IPS-18c (cell line): ENCODE measurements at regions not wholly inside any gene's neighbourhood (a gene's known extent, or its start where the extent isn't known, plus 50 kb on each side); places are given as distances from the start of the nearest gene placed in this dataset.

Source experiments
- H3K4me3 ChIP-seq: 2 replicates; pipeline ENCODE4 v1.7.0; 2013; ENCODE audit warnings: low read depth, mild to moderate bottlenecking, low read length, moderate library complexity; ENCODE audit not compliant: insufficient read depth
- H3K9me3 ChIP-seq: one replicate; pipeline ENCODE4 v1.6.1; 2013; ENCODE audit warnings: mild to moderate bottlenecking, low read length, moderate library complexity; ENCODE audit not compliant: control insufficient read depth, insufficient read depth

DNA sequence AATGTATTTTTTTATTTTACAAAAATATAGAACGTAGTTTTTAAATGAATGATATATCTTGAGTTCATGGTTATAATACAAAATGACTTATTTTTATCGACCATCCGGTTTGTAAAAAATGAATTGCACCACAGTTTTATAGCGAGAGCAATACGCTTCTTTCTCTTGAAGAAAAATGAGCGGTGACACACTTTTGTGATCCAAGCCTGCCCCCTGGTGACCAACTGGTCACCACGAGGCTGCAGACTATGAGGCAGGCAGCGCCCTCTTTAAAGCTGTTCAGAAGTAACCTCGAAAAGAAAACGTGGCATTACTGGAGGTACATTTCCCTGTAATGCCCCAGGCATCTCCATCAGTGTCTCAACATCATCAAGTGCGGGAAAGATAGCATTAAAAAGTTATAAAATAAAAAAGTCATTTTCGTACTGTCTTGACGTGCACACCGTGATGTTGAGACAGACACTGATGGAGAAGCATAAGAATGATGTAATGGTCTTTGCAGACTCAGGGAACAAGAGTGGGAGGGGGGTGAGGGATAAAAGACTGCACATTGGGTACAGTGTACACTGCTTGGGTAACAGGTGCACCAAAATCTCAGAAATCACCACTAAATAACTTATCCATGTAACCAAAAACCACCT, 734.2 kb upstream of the ADAMTS5 start:
- Histone ChIP-seq H3K4me3 (no peak overlapping the region), H3K9me3 (no peaks in the 10 kb centered on the region)

DNA sequence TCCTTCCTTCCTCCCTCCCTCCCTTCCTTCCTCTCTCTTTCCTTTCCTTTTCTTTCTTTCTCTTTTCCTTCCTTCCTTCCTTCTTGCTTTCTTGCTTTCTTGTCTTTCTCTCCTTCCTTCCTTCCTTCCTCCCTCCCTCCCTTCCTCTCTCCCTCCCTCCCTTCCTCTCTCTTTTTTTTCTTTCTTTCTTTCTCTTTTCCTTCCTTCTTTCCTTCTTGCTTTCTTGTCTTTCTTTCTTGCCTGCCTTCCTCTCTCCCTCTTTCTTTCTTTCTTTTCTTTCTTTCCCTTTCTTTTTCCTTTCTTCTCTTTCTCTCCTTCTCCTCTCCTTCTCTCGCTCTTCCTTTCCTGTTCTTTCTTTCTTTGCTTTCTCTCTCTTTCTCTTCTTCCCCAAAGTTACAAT, 728.4 kb upstream of the ADAMTS5 start:
- H3K4me3 ChIP-seq = no peak overlapping the region
- no peaks in the 10 kb centered on the region for H3K9me3 ChIP-seq

- no peaks in the 10 kb centered on the region for H3K9me3 ChIP-seq
- no peak overlapping the region for H3K4me3 ChIP-seq
These were observed 727.8 kb upstream of the ADAMTS5 start for GRCh38 chr21:27694667-27695066.

DNA sequence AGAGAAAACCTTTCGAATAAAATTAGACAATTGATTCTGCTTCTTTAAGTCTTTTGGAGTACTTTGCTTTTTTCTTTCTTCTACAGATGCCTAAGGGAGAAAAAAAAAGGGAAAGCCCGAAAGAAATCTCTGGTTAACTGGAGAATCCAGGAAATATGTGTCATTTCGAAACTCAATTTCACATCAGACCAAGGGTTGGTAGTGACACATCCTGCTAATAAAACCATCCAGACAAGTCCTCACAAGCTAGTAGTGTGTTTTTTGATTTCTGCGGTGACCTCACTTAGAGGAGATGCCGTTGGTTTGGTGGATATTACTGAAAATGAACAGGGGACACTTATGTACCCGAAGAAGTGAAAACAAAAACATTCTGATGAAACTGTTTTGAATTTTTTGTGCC, 726.5 kb upstream of the ADAMTS5 start:
- H3K9me3 ChIP-seq = peaks cover 2% of the 10 kb centered on the region
- no peak overlapping the region for H3K4me3 ChIP-seq

DNA sequence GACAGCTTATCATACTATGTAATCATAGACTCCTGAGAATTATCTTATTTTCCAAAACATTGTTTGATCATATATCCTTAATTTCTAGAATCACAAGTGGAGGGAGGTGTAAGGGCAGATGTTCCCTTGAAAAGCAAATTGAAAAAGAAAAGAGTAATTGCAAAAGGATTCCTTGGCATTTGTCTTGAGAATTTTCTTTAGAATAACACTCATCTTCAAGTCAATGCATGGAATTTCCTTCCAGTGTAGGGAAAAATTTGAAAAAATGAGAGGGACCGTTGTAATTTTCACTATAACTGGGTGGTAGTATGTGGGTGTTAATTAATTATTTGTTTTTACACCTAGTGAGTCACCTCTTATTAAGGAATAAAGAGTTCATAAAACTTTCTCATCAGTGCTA, 724.6 kb upstream of the ADAMTS5 start:
- no peak overlapping the region for H3K4me3 ChIP-seq
- H3K9me3 ChIP-seq = peaks cover 2% of the 10 kb centered on the region

DNA sequence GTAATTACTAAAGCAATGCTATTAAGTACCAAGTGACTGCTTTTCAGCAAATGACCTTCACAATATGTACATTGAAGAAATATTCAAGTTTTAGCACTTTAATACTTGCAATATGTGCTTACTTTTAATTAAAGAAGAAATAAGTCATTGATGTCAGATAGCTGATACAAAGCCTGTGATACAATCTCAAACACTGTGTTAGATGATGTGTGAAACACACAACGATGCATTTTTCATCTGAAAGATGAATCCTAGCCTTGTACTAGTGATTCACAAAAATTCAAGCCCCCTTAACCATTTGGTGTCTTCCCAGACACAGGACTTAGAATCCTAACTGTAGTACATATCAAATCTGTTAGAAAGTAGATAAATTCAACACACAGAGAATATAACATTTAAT, 724.1 kb upstream of the ADAMTS5 start:
- H3K4me3 ChIP-seq = no peak overlapping the region
- peaks cover 2% of the 10 kb centered on the region for H3K9me3 ChIP-seq

GRCh38 chr21:27690426-27690825, 723.5 kb upstream of the ADAMTS5 start:
- Histone ChIP-seq H3K9me3 (peaks cover 2% of the 10 kb centered on the region), H3K4me3 (no peak overlapping the region)

GRCh38 chr21:27688773-27689172, 721.9 kb upstream of the ADAMTS5 start:
- Histone ChIP-seq H3K4me3 (no peak overlapping the region), H3K9me3 (peaks cover 2% of the 10 kb centered on the region)

- no peaks in the 10 kb centered on the region for H3K9me3 ChIP-seq
These were observed 716.4 kb upstream of the ADAMTS5 start for GRCh38 chr21:27683292-27683691.

GRCh38 chr21:27681841-27682240, 715.0 kb upstream of the ADAMTS5 start:
- Histone ChIP-seq H3K9me3 (no peaks in the 10 kb centered on the region), H3K4me3 (no peak overlapping the region)

More at GRCh38 chr21:27683292-27683691, 716.4 kb upstream of the ADAMTS5 start:
- no peak overlapping the region for H3K4me3 ChIP-seq

DNA sequence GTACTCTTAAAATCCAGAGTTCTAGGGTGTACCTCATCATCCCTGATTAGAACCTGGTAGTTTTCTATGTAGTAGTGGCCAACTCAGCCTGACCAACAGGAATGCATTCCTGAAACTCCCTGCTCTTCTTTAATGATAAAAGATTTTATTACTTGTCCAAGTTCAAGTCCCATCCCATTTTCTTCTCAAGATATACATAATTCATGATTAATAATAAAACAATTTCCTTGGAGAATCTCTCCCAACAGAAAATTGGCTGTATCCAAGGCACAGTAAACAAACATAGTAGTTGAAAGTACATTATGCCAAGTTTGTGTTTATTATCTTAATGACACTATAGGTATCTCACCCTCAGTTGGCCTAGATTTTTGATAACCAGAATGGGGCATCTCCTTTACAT, 714.1 kb upstream of the ADAMTS5 start:
- no peak overlapping the region for H3K4me3 ChIP-seq
- no peaks in the 10 kb centered on the region for H3K9me3 ChIP-seq

DNA sequence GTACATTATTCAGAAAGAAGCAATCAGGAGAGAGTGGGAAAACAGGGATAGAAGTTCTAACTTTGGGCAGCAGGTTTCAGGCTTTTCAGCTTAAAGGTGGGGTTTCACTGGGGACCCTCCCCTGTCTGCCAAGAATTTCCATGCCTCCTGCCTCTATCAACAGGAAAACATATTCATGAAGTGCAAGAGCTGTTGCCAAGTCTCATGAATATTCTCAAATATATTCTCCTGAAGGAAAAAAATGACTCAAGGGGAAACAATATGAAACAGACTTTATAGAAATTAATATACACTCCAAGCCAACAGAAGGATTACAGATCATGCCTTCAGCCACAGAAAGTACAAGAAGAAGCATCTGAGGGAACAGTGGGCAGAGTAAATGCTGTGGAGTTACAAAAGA, 713.3 kb upstream of the ADAMTS5 start:
- no peak overlapping the region for H3K4me3 ChIP-seq
- no peaks in the 10 kb centered on the region for H3K9me3 ChIP-seq

GRCh38 chr21:27678511-27678910, 711.6 kb upstream of the ADAMTS5 start:
- no peak overlapping the region for H3K4me3 ChIP-seq
- no peaks in the 10 kb centered on the region for H3K9me3 ChIP-seq

DNA sequence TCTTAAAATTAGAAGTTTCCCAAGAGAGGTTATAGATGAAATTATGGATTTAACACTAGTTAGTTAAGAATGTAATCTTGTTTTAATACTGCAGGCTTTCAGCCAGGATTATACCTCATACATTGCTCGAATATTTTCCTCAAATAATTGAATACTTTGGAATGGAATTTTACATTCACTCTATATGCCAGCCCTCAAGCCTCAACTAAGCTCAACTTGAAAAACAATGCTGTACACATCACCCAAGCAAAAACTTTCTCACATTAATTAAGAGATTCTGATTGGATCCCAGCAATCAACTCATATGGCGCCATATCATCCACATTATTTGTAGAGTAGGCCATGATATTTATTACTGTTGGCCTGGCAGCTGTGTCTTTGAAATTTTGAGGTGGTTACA, 710.7 kb upstream of the ADAMTS5 start:
- no peak overlapping the region for H3K4me3 ChIP-seq
- no peaks in the 10 kb centered on the region for H3K9me3 ChIP-seq

GRCh38 chr21:27675306-27675705, 708.4 kb upstream of the ADAMTS5 start:
- H3K4me3 ChIP-seq = no peak overlapping the region
- no peaks in the 10 kb centered on the region for H3K9me3 ChIP-seq

DNA sequence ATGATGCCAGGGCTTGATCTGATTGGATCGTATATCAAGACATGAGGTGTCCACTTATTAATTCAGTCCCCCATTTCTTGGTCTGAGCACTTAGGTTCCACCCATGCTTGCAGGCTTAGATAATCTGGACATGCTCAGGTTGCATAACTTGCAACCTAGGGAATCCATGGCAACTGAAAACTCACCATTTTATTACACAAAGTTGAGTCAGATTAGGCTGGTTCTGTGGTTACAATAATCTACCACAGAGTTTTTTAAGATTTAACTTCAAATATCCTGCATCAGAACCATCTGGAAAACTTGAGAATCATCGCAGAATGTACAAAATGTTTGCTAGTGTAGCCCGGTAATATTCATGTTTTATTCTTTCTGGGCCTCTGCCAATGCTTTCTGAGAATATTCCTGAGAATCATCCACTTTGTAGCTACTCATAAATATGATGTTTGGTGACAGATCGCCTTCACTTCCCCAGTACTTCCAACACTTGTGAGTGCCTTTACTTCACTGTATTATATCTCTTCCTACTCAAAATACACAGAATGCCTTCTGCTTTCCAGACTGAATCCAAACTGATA, 707.2 kb upstream of the ADAMTS5 start:
- Histone ChIP-seq H3K9me3 (no peaks in the 10 kb centered on the region), H3K4me3 (no peak overlapping the region)

DNA sequence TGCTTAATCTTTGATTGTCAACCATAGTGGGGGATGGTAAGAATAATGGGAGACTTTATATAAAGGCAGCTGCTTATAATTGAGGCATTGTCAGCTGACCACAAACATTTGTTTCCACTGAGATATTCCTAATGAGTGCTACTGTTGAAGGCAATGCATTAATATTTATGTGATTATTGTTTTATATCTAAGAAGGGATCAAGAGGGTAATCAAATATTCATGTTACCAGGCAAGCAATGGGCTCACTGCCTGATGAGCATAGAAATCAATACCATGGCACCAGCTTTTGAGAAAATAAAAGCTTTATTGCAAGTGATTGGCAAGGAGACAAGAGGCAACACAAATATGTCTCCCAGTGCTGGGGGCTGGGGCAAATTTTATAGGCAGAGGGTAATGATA, 706.7 kb upstream of the ADAMTS5 start:
- H3K4me3 ChIP-seq = no peak overlapping the region
- H3K9me3 ChIP-seq = no peaks in the 10 kb centered on the region

- H3K9me3 ChIP-seq = no peaks in the 10 kb centered on the region
These were observed 704.3 kb upstream of the ADAMTS5 start for GRCh38 chr21:27671207-27671606.

GRCh38 chr21:27653481-27653880, 686.6 kb upstream of the ADAMTS5 start:
- no peaks in the 10 kb centered on the region for H3K9me3 ChIP-seq

More at GRCh38 chr21:27671207-27671606, 704.3 kb upstream of the ADAMTS5 start:
- no peak overlapping the region for H3K4me3 ChIP-seq

More at GRCh38 chr21:27653481-27653880, 686.6 kb upstream of the ADAMTS5 start:
- H3K4me3 ChIP-seq = no peak overlapping the region
